Smooth muscle cell (in vitro differentiated cells): ENCODE measurements at regions not wholly inside any gene's neighbourhood (a gene's known extent, or its start where the extent isn't known, plus 50 kb on each side); places are given as distances from the start of the nearest gene placed in this dataset.

Experiments
- DNase-seq: peaks from one replicate; lab custom pipeline; 2025; ENCODE audit not compliant: unreplicated experiment; lab: John Stamatoyannopoulos, UW
- H2AFZ ChIP-seq: fragments of 200-600 bp; sonication (generic); 2 replicates; pipeline ENCODE4 v1.6.0; 2016; ENCODE audit warnings: antibody characterized with exemption, low read depth, mild to moderate bottlenecking
- H3F3A ChIP-seq: fragments of 200-600 bp; sonication (generic); 2 replicates; pipeline ENCODE4 v1.6.0; 2017; ENCODE audit warnings: antibody characterized with exemption, low read depth
- H3K27ac ChIP-seq: fragments of 200-600 bp; sonication (generic); 2 replicates; pipeline ENCODE4 v1.5.1; 2016; ENCODE audit warnings: low read depth, mild to moderate bottlenecking
- H3K27me3 ChIP-seq: fragments of 200-600 bp; sonication (generic); 2 replicates; pipeline ENCODE4 v1.6.1; 2016; ENCODE audit warnings: low read depth, mild to moderate bottlenecking
- H3K36me3 ChIP-seq: fragments of 200-600 bp; sonication (generic); 2 replicates; pipeline ENCODE4 v1.5.1; 2016; ENCODE audit warnings: low read depth
- H3K4me1 ChIP-seq: fragments of 200-600 bp; sonication (generic); 2 replicates; pipeline ENCODE4 v1.5.1; 2016; ENCODE audit warnings: low read depth
- H3K4me2 ChIP-seq: fragments of 200-600 bp; sonication (generic); 2 replicates; pipeline ENCODE4 v1.6.0; 2016; ENCODE audit warnings: mild to moderate bottlenecking
- H3K4me3 ChIP-seq: fragments of 200-600 bp; sonication (generic); 2 replicates; pipeline ENCODE4 v1.5.1; 2016; ENCODE audit warnings: mild to moderate bottlenecking
- H3K79me2 ChIP-seq: fragments of 200-600 bp; sonication (generic); 2 replicates; pipeline ENCODE4 v1.6.0; 2016; ENCODE audit warnings: low read depth, mild to moderate bottlenecking
- H3K9ac ChIP-seq: fragments of 200-600 bp; sonication (generic); 2 replicates; pipeline ENCODE4 v1.6.0; 2016; ENCODE audit warnings: low read depth
- H3K9me3 ChIP-seq: fragments of 200-600 bp; sonication (generic); replicated peaks from 2 replicates; pipeline ENCODE4 v1.5.1; 2016; ENCODE audit warnings: low read depth
- H4K20me1 ChIP-seq: fragments of 200-600 bp; sonication (generic); 2 replicates; pipeline ENCODE4 v1.6.0; 2016; ENCODE audit warnings: low read depth
- WGBS: methylation state at CpG from one replicate; pipeline ENCODE4 v1.1.7; 2016; ENCODE audit warnings: low lambda C conversion rate; 5-methylcytosine and 5-hydroxymethylcytosine counted together
- TF ChIP-seq, protein P1 (sequence below): fragments of 200-600 bp; sonication (generic); IDR thresholded peaks from 2 replicates; pipeline ENCODE4 v1.5.1; 2017; ENCODE audit warnings: borderline replicate concordance, mild to moderate bottlenecking, antibody characterized with exemption; ENCODE audit not compliant: insufficient read depth, poor library complexity, severe bottlenecking

DNA sequence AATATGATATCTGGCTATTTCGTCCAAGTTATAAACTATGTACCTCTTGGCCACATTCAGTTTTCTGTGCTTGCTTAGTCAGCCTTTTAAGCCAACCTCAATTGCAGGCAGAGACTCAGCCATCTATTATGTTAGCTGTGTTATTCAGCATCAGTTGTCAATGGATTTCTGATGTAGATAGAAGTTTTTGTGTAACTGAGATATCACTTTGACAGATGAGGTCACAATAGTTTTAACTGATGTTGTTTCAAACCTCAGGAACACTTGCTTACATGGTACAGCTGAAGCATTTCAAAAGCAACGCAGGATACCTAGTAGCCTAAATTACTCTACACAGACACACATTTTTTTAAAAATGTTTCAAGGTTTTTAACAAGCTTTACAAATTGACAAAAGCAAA, 1478.0 kb downstream of the NCAM2 start:
- no peaks in the 10 kb centered on the region for H3F3A ChIP-seq
- no peak for DNase-seq
- H3K4me1 ChIP-seq, result no peaks in the 10 kb centered on the region
- WGBS, result 91% methylated on average over 2 of the region's 2 CpGs
- H3K4me2 ChIP-seq, result no peak overlapping the region
- no peak overlapping the region for H3K27ac ChIP-seq
- no peaks in the 10 kb centered on the region for H3K9me3 ChIP-seq
- no peaks in the 10 kb centered on the region for H3K27me3 ChIP-seq
- TF ChIP-seq, protein P1, sequence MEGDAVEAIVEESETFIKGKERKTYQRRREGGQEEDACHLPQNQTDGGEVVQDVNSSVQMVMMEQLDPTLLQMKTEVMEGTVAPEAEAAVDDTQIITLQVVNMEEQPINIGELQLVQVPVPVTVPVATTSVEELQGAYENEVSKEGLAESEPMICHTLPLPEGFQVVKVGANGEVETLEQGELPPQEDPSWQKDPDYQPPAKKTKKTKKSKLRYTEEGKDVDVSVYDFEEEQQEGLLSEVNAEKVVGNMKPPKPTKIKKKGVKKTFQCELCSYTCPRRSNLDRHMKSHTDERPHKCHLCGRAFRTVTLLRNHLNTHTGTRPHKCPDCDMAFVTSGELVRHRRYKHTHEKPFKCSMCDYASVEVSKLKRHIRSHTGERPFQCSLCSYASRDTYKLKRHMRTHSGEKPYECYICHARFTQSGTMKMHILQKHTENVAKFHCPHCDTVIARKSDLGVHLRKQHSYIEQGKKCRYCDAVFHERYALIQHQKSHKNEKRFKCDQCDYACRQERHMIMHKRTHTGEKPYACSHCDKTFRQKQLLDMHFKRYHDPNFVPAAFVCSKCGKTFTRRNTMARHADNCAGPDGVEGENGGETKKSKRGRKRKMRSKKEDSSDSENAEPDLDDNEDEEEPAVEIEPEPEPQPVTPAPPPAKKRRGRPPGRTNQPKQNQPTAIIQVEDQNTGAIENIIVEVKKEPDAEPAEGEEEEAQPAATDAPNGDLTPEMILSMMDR, result no peak
- no peaks in the 10 kb centered on the region for H3K36me3 ChIP-seq
- no peaks in the 10 kb centered on the region for H4K20me1 ChIP-seq
- no peaks in the 10 kb centered on the region for H3K79me2 ChIP-seq
- H2AFZ ChIP-seq, result no peak overlapping the region
- no peak overlapping the region for H3K9ac ChIP-seq
- no peak overlapping the region for H3K4me3 ChIP-seq

DNA sequence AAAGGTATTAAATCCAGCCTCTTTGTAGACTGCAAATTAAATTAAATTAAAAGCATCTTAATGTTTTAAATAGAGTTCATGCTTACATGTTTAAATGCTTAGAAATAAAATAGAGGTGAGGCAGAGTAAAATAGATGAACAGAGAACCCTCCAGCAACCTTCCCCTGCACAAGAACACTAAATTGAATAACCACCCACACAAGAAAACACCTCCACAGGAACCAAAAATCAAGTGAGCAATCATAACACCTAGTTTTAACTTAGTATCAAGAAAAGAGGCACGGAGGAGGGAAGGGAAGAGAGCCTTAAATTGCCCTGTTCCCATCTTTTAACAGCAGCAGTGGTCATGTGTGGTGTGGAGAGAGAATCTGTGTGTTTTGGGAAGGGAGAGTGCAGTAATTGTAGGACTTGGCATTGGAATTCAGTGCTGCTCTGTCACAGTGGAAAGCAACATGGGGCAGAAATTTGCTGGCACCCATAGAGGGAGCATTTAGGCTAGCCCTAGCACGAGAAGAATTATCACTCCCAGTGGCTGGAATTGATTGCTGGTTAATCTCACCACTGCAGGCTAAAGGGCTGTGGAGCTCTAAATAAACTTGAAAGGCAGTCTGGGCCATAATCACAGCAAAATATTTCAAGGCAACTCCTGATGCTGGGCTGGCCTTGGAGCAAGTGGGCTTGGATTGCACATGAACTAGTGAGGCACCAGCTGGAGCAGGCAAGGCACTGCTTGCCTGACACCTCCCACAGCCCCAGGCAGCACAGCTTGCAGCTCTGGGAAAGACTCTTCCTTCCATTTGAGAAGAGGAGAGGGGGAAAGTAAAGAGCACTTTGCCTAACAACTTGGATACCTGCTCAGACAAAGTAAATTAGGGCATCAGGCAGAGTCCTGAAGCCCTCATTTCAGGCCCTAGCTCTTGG, 1478.8 kb downstream of the NCAM2 start:
- no peaks in the 10 kb centered on the region for H3K36me3 ChIP-seq
- H3K27me3 ChIP-seq, result no peaks in the 10 kb centered on the region
- H3K4me1 ChIP-seq, result no peaks in the 10 kb centered on the region
- WGBS, result 50% methylated on average over 2 of the region's 2 CpGs
- DNase-seq, result no peak
- H3K79me2 ChIP-seq, result no peaks in the 10 kb centered on the region
- no peaks in the 10 kb centered on the region for H3K9me3 ChIP-seq
- H3K27ac ChIP-seq, result no peak overlapping the region
- H4K20me1 ChIP-seq, result no peaks in the 10 kb centered on the region
- no peaks in the 10 kb centered on the region for H3F3A ChIP-seq
- H3K4me2 ChIP-seq, result no peak overlapping the region
- no peak overlapping the region for H3K9ac ChIP-seq
- TF ChIP-seq, protein P1, result no peak
- no peak overlapping the region for H3K4me3 ChIP-seq
- H2AFZ ChIP-seq, result no peak overlapping the region

DNA sequence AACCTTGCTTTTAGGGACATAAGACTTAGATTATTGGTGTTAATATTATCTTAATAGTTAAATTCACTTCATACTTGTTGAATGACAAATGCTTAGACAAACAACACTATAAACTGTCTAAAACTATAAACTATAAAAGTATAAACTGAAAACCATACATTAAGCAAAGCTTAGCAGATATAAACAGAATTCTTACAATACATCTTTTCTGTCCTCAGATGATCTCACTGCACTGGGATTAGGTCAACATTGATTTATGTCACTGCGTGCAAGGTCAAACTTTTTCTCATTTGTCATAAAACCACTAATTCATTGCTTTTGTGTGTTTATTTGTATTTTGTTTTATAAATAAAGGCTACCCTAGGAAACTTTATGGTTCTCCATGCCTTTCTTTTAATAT, 1491.8 kb downstream of the NCAM2 start:
- Histone ChIP-seq H3K9me3 (no peaks in the 10 kb centered on the region), H3F3A (no peaks in the 10 kb centered on the region), H3K4me2 (no peak overlapping the region), H3K4me1 (no peaks in the 10 kb centered on the region), H4K20me1 (no peaks in the 10 kb centered on the region), H3K9ac (no peak overlapping the region), H3K27me3 (no peaks in the 10 kb centered on the region), H2AFZ (no peak overlapping the region), H3K4me3 (no peak overlapping the region), H3K27ac (no peak overlapping the region), H3K36me3 (no peaks in the 10 kb centered on the region), H3K79me2 (no peaks in the 10 kb centered on the region)
- WGBS, result 85% methylated on average over 1 of the region's 1 CpG
- TF ChIP-seq, protein P1, result no peak
- no peak for DNase-seq

DNA sequence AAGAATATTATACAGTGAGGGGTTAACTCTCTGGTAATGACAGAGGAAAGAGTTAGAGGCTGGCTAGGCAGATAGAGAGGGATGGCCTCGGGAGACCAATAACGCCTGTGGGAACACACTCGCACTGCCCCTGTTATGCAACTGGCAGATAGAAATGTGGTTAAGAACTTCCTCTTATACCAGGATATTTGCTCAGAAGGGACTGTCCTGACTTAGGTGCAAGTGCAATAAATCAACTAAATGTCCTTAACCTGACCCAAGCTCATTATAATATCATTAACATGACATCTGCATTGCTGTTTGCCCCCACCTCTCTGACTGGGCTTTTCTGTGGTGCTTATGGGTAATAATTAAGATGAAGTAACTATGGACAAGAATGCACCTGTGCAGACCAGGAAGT, 1518.0 kb downstream of the NCAM2 start:
- no peak overlapping the region for H2AFZ ChIP-seq
- H4K20me1 ChIP-seq, result no peaks in the 10 kb centered on the region
- no peaks in the 10 kb centered on the region for H3K79me2 ChIP-seq
- TF ChIP-seq, protein P1, result no peak
- H3K27me3 ChIP-seq, result no peaks in the 10 kb centered on the region
- no peaks in the 10 kb centered on the region for H3K36me3 ChIP-seq
- no peak for DNase-seq
- H3K4me2 ChIP-seq, result no peak overlapping the region
- no peaks in the 10 kb centered on the region for H3K4me1 ChIP-seq
- H3K27ac ChIP-seq, result no peak overlapping the region
- no peak overlapping the region for H3K9ac ChIP-seq
- H3K9me3 ChIP-seq, result no peaks in the 10 kb centered on the region
- H3F3A ChIP-seq, result no peaks in the 10 kb centered on the region
- 80% methylated on average over 3 of the region's 3 CpGs for WGBS
- H3K4me3 ChIP-seq, result no peak overlapping the region
